ENCODE measurements at regions not wholly inside any gene's neighbourhood (a gene's known extent, or its start where the extent isn't known, plus 50 kb on each side); places are given as distances from the start of the nearest gene placed in this dataset.

DNA sequence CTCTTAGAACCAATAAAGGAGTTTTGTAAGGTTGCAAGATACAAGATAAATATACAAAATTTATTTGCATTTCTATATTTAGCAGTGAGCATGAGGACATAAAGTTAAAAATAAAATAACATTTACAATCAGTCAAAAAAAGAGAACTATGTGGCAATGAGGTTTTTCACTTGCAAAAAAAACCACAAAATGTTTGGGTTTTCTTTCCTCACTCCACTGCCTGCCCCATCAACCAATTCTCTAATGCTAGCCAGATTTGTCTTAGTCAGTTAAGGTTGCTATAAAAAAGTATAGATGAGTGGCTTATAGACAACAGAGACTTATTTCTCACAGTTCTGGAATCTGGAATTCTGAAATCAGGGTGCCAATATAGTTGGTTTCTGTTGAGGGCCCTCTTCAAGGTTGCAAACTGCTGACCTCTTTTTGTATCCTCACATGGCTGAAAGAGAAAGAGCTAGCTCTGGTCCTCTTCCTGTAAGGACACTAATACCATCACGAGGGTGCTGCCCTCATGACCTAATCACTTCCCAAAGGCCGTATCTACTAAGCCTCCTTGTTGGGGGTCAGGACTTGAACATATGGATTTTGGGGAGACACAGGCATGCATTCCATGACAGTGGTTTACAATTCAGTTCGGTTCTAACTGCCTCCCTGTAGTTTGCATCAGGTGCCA is 566.2 kb downstream of the GALR1 start:
- no peaks in the 10 kb centered on the region for H3K9me3 ChIP-seq
- H3K4me1 ChIP-seq: no peaks in the 10 kb centered on the region
- no peak overlapping the region for H3K4me3 ChIP-seq
- intact Hi-C loops (cut with DNase I): no loop called here
- no peak for DNase-seq
- H3K27ac ChIP-seq: no peak overlapping the region
- TF ChIP-seq, protein P1, sequence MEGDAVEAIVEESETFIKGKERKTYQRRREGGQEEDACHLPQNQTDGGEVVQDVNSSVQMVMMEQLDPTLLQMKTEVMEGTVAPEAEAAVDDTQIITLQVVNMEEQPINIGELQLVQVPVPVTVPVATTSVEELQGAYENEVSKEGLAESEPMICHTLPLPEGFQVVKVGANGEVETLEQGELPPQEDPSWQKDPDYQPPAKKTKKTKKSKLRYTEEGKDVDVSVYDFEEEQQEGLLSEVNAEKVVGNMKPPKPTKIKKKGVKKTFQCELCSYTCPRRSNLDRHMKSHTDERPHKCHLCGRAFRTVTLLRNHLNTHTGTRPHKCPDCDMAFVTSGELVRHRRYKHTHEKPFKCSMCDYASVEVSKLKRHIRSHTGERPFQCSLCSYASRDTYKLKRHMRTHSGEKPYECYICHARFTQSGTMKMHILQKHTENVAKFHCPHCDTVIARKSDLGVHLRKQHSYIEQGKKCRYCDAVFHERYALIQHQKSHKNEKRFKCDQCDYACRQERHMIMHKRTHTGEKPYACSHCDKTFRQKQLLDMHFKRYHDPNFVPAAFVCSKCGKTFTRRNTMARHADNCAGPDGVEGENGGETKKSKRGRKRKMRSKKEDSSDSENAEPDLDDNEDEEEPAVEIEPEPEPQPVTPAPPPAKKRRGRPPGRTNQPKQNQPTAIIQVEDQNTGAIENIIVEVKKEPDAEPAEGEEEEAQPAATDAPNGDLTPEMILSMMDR (IDR thresholded peaks at IDR 0.05): no peak
- no peak for ATAC-seq
- H3K27me3 ChIP-seq (ENCODE audit: low read depth): no peaks in the 10 kb centered on the region
- H3K36me3 ChIP-seq: no peaks in the 10 kb centered on the region

DNA sequence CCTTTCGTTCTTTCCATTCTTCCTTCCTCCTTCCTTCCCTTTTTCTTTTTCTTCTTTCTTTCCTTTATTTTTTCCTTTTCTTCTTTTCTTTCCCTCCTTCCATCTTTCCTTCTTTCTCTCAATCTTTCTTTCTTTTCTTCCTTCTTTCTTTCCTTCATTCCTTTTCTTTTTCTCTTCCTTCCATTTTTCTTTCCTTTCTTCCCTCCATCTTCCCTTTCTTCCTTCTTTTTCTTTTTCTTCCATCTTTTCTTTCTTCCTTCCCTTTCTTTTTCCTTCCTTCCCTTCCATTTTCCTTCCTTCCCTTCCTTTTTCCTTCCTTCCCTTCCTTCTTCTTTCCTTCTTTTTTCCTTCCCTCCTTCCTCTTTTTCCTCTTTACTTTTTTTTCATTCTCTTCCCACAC is 568.7 kb downstream of the GALR1 start:
- TF ChIP-seq, protein P1 (IDR thresholded peaks at IDR 0.05): no peak
- Histone ChIP-seq H3K4me1 (no peaks in the 10 kb centered on the region), H3K27ac (no peak overlapping the region), H3K9me3 (no peaks in the 10 kb centered on the region), H3K4me3 (no peak overlapping the region), H3K27me3 (ENCODE audit: low read depth) (no peaks in the 10 kb centered on the region), H3K36me3 (no peaks in the 10 kb centered on the region)
- DNase-seq (no peak), ATAC-seq (no peak)
- intact Hi-C loops (cut with DNase I): no loop called here

DNA sequence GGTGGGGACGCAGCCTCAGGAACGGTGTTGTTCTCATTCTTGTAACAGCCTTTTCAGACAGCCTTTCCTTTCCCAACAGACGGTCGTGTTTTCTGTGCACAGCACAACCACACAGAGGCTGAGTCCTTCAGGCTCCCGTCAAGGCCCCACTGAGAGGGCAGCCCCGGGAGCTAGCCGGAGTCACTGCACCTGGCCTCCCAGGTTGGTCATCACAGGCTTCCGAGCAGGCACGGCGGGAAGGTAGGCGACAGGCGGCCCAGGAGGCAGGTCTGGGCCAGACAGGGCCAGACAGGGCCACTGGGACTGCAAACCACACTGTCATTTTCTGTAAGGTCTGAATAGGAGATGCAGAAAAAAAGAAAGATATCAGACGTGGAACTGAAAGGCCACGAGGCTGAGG is 570.8 kb downstream of the GALR1 start:
- TF ChIP-seq, protein P1 (IDR thresholded peaks at IDR 0.05): no peak
- ATAC-seq: no peak
- no peak overlapping the region for H3K27ac ChIP-seq
- H3K4me3 ChIP-seq: no peak overlapping the region
- DNase-seq: no peak
- intact Hi-C loops (cut with DNase I): no loop called here
- H3K36me3 ChIP-seq: no peaks in the 10 kb centered on the region
- H3K27me3 ChIP-seq (ENCODE audit: low read depth): no peaks in the 10 kb centered on the region
- H3K9me3 ChIP-seq: no peaks in the 10 kb centered on the region
- H3K4me1 ChIP-seq: no peaks in the 10 kb centered on the region

DNA sequence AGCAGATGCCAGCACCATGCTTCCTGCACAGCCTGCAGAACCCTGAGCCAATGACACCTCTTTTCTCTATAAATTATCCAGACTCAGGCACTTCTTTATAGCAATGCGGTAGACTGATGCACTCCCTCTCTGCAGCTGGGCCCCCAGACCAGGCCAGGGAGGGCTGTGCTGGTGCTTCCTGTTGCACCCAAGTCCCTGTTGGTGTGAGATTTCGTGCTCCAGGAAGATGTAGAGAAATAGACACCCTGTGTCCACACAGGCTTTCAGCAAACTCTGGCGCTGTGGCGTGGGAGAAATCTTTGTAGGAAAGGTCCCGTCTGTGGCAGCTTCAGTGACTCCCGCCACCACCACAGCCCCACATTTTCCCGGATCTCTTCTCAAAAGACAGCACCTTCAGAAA is 572.2 kb downstream of the GALR1 start:
- intact Hi-C loops (cut with DNase I): no loop called here
- TF ChIP-seq, protein P1 (IDR thresholded peaks at IDR 0.05): no peak

DNA sequence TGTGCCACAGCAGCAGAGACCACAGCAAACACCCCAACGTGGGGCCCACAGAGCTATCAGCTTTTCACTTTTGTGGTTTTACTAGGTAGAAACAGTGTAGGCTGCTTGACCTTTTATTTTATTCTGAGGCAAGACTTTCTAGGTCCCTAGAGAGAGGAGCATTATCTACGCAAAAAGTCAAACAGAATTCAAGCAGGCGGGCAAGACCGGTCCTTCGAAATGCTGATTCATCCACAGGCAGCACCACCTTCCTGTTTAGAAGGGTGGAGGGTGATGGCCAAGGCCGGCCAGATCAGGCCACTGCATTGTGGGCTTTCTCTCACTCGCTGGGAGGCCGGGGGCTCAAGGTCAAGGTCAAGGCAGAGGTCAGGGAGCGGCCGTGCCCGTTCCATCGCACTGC is 573.0 kb downstream of the GALR1 start:
- no peaks in the 10 kb centered on the region for H3K27me3 ChIP-seq (ENCODE audit: low read depth)
- no peaks in the 10 kb centered on the region for H3K36me3 ChIP-seq
- DNase-seq (no peak), ATAC-seq (no peak)
- no peaks in the 10 kb centered on the region for H3K9me3 ChIP-seq
- H3K4me3 ChIP-seq: no peak overlapping the region
- no peak overlapping the region for H3K27ac ChIP-seq
- H3K4me1 ChIP-seq: no peaks in the 10 kb centered on the region
- intact Hi-C loops (cut with DNase I): no loop called here
- TF ChIP-seq, protein P1 (IDR thresholded peaks at IDR 0.05): no peak

More for the DNA sequence above, 572.2 kb downstream of the GALR1 start:
- ATAC-seq (no peak), DNase-seq (no peak)
- Histone ChIP-seq H3K27me3 (ENCODE audit: low read depth) (no peaks in the 10 kb centered on the region), H3K9me3 (no peaks in the 10 kb centered on the region), H3K4me3 (no peak overlapping the region), H3K27ac (no peak overlapping the region), H3K4me1 (no peaks in the 10 kb centered on the region), H3K36me3 (no peaks in the 10 kb centered on the region)

All from lower lobe of right lung (tissue), 2 donors.